ENCODE measurements at regions not wholly inside any gene's neighbourhood (a gene's known extent, or its start where the extent isn't known, plus 50 kb on each side); places are given as distances from the start of the nearest gene placed in this dataset.

DNA sequence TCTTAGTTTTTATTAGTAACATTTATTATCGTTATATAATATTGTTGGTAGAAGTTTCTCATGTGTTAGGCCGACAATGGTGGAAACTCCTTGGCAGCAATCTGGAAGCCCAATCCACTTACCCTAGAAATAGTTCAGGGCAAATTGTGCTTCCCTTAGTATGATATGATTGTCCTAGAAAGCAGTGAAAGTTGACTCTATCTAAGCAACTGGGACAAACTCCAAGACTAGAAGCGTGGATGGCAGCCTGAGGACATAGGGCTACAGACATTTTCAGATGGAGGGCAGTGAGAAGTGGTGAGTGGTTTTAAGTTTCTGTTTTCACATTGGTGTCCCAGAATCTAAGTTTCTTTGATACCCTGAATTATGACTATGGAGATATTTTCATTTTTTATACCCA, 63.3 kb upstream of the TRPC3 start:
- H3K4me3 ChIP-seq (replicated peaks in 1 of 4; ENCODE audit: control extremely low read depth in 1 of 4, insufficient read depth in 1 of 4, low read depth in 3 of 4, low read length in 4 of 4), result no peak overlapping the region
- H3K27me3 ChIP-seq (ENCODE audit: control insufficient read depth, insufficient read depth, low read length), result no peaks in the 10 kb centered on the region
- H3K9ac ChIP-seq (ENCODE audit: insufficient read depth, low read length), result no peak overlapping the region
- H3K4me1 ChIP-seq (ENCODE audit: control insufficient read depth, extremely low read depth, insufficient read depth, low read length), result peaks cover 15% of the 10 kb centered on the region
- no peak for TF ChIP-seq EZH2 (IDR thresholded peaks at IDR 0.05; ENCODE audit: low read length, missing control alignments)
- TF ChIP-seq, protein P1, sequence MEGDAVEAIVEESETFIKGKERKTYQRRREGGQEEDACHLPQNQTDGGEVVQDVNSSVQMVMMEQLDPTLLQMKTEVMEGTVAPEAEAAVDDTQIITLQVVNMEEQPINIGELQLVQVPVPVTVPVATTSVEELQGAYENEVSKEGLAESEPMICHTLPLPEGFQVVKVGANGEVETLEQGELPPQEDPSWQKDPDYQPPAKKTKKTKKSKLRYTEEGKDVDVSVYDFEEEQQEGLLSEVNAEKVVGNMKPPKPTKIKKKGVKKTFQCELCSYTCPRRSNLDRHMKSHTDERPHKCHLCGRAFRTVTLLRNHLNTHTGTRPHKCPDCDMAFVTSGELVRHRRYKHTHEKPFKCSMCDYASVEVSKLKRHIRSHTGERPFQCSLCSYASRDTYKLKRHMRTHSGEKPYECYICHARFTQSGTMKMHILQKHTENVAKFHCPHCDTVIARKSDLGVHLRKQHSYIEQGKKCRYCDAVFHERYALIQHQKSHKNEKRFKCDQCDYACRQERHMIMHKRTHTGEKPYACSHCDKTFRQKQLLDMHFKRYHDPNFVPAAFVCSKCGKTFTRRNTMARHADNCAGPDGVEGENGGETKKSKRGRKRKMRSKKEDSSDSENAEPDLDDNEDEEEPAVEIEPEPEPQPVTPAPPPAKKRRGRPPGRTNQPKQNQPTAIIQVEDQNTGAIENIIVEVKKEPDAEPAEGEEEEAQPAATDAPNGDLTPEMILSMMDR (conservative IDR thresholded peaks at IDR 0.05 in 1 of 2, IDR thresholded peaks at IDR 0.05 in 1 of 2; ENCODE audit: low read depth in 1 of 2, low read length in 2 of 2), result no peak
- no peak overlapping the region for H3K27ac ChIP-seq (ENCODE audit: insufficient read depth, low read length)
- H3K9me3 ChIP-seq (ENCODE audit: control insufficient read depth, insufficient read depth, low read depth, low read length), result no peaks in the 10 kb centered on the region
- no peaks in the 10 kb centered on the region for H3K79me2 ChIP-seq (ENCODE audit: control insufficient read depth, insufficient read depth, low read length)
- no peak overlapping the region for H3K4me2 ChIP-seq (ENCODE audit: extremely low read depth, insufficient read depth, low read length)
- no peaks in the 10 kb centered on the region for H3K36me3 ChIP-seq (ENCODE audit: control insufficient read depth, insufficient read depth, low read length)
- no peak overlapping the region for H2AFZ ChIP-seq (ENCODE audit: low read length)
- DNase-seq (ENCODE audit: low read depth in 2 of 2), result no peak
- no peaks in the 10 kb centered on the region for H4K20me1 ChIP-seq (ENCODE audit: control insufficient read depth, extremely low read depth, insufficient read depth, low read length)

DNA sequence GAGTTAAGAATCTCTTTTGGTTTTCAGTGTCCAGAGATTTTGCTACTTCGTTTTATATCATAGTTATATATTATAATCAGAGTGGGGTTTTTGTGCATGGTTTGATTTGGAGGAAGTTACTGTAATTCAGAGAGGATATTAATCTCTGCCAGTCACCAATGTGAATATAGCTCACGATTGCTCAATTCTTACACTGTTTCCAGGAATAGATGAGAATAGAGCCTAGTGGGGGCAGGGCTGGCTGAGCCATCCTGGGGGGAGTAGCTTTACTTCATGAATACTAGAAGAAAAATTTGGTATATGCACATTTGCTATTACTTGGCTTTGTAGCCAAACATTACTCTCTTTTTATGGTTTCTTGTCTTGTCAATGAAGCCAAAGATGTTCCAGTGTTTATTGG, 60.9 kb upstream of the TRPC3 start:
- H3K36me3 ChIP-seq (ENCODE audit: control insufficient read depth, insufficient read depth, low read length), result no peaks in the 10 kb centered on the region
- H3K79me2 ChIP-seq (ENCODE audit: control insufficient read depth, insufficient read depth, low read length), result no peaks in the 10 kb centered on the region
- no peak overlapping the region for H3K4me3 ChIP-seq (replicated peaks in 1 of 4; ENCODE audit: control extremely low read depth in 1 of 4, insufficient read depth in 1 of 4, low read depth in 3 of 4, low read length in 4 of 4)
- no peaks in the 10 kb centered on the region for H3K9me3 ChIP-seq (ENCODE audit: control insufficient read depth, insufficient read depth, low read depth, low read length)
- peak; percentile 66 to 71 for DNase-seq (ENCODE audit: low read depth in 2 of 2)
- H4K20me1 ChIP-seq (ENCODE audit: control insufficient read depth, extremely low read depth, insufficient read depth, low read length), result no peaks in the 10 kb centered on the region
- H2AFZ ChIP-seq (ENCODE audit: low read length), result no peak overlapping the region
- H3K27ac ChIP-seq (ENCODE audit: insufficient read depth, low read length), result no peak overlapping the region
- no peaks in the 10 kb centered on the region for H3K27me3 ChIP-seq (ENCODE audit: control insufficient read depth, insufficient read depth, low read length)
- peak overlapping the region; percentile 7 for H3K4me2 ChIP-seq (ENCODE audit: extremely low read depth, insufficient read depth, low read length)
- no peak overlapping the region for H3K9ac ChIP-seq (ENCODE audit: insufficient read depth, low read length)
- H3K4me1 ChIP-seq (ENCODE audit: control insufficient read depth, extremely low read depth, insufficient read depth, low read length), result peaks cover 15% of the 10 kb centered on the region
- no peak for TF ChIP-seq EZH2 (IDR thresholded peaks at IDR 0.05; ENCODE audit: low read length, missing control alignments)
- TF ChIP-seq, protein P1 (conservative IDR thresholded peaks at IDR 0.05 in 1 of 2, IDR thresholded peaks at IDR 0.05 in 1 of 2; ENCODE audit: low read depth in 1 of 2, low read length in 2 of 2), result no peak

DNA sequence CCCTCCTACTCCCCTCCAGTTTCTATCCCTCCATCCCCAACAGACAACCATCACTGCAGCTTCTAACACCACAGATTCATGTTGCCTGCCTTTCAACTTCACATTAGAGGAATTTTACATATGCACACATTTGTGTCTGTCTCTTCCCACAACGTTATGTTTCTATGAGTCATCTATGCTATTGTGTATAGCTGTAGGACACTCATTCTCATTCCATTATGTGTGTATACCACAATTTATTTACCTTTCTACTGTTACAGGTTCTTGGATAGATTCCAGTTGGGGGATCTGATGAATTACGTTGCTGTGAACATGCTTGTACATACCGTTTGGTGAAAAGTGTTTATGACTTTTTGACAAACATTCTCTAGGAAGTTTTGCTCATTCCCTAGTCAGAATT, 58.8 kb upstream of the TRPC3 start:
- TF ChIP-seq, protein P1 (conservative IDR thresholded peaks at IDR 0.05 in 1 of 2, IDR thresholded peaks at IDR 0.05 in 1 of 2; ENCODE audit: low read depth in 1 of 2, low read length in 2 of 2), result no peak
- TF ChIP-seq EZH2 (IDR thresholded peaks at IDR 0.05; ENCODE audit: low read length, missing control alignments), result no peak
- no peaks in the 10 kb centered on the region for H3K27me3 ChIP-seq (ENCODE audit: control insufficient read depth, insufficient read depth, low read length)
- no peaks in the 10 kb centered on the region for H3K36me3 ChIP-seq (ENCODE audit: control insufficient read depth, insufficient read depth, low read length)
- H3K4me3 ChIP-seq (replicated peaks in 1 of 4; ENCODE audit: control extremely low read depth in 1 of 4, insufficient read depth in 1 of 4, low read depth in 3 of 4, low read length in 4 of 4), result no peak overlapping the region
- H3K9me3 ChIP-seq (ENCODE audit: control insufficient read depth, insufficient read depth, low read depth, low read length), result no peaks in the 10 kb centered on the region
- H2AFZ ChIP-seq (ENCODE audit: low read length), result no peak overlapping the region
- H3K4me1 ChIP-seq (ENCODE audit: control insufficient read depth, extremely low read depth, insufficient read depth, low read length), result peaks cover 15% of the 10 kb centered on the region
- H4K20me1 ChIP-seq (ENCODE audit: control insufficient read depth, extremely low read depth, insufficient read depth, low read length), result no peaks in the 10 kb centered on the region
- H3K79me2 ChIP-seq (ENCODE audit: control insufficient read depth, insufficient read depth, low read length), result no peaks in the 10 kb centered on the region
- H3K4me2 ChIP-seq (ENCODE audit: extremely low read depth, insufficient read depth, low read length), result no peak overlapping the region
- no peak overlapping the region for H3K27ac ChIP-seq (ENCODE audit: insufficient read depth, low read length)
- DNase-seq (ENCODE audit: low read depth in 2 of 2), result peak; percentile 69 to 84
- H3K9ac ChIP-seq (ENCODE audit: insufficient read depth, low read length), result no peak overlapping the region
